Fibroblast of lung (primary cell): ENCODE measurements at regions not wholly inside any gene's neighbourhood (a gene's known extent, or its start where the extent isn't known, plus 50 kb on each side); places are given as distances from the start of the nearest gene placed in this dataset.

Source experiments
- EZH2 ChIP-seq: IDR thresholded peaks from 2 replicates; pipeline ENCODE4 v1.5.1; 2012; ENCODE audit warnings: low read length, control low read depth, mild to moderate bottlenecking; ENCODE audit errors: missing control alignments
- TF ChIP-seq, protein P1 (sequence below), 2 donors: IDR thresholded peaks in 1 of 2; conservative IDR thresholded peaks in 1 of 2; 1 replicate in 1 of 2; 2 replicates in 1 of 2; pipeline ENCODE4 v1.5.1; 2011 to 2012; ENCODE audit warnings: low read length in 2 of 2, control low read depth in 1 of 2, inconsistent platforms in 1 of 2, low read depth in 1 of 2, mild to moderate bottlenecking in 1 of 2

DNA sequence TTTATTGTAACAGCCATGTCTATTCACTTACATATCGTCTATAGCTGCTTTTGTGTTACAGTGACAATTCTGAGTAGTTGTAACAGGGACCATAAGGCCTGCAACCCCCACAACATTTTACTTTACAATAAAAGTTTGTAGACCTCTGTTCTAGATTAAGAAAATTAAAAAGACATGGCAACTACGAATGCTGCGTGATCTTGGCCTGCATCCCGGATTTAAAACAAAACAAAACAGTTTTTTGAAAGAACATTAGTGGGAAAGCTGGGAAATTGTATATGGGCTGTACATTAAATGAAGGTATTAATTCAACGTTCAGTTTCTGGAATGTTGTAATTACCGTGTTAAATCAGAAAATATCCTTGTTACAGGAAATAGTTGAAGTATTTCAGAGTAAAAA is 64.1 kb downstream of the RMI2 start:
- TF ChIP-seq EZH2: no peak
- TF ChIP-seq, protein P1, sequence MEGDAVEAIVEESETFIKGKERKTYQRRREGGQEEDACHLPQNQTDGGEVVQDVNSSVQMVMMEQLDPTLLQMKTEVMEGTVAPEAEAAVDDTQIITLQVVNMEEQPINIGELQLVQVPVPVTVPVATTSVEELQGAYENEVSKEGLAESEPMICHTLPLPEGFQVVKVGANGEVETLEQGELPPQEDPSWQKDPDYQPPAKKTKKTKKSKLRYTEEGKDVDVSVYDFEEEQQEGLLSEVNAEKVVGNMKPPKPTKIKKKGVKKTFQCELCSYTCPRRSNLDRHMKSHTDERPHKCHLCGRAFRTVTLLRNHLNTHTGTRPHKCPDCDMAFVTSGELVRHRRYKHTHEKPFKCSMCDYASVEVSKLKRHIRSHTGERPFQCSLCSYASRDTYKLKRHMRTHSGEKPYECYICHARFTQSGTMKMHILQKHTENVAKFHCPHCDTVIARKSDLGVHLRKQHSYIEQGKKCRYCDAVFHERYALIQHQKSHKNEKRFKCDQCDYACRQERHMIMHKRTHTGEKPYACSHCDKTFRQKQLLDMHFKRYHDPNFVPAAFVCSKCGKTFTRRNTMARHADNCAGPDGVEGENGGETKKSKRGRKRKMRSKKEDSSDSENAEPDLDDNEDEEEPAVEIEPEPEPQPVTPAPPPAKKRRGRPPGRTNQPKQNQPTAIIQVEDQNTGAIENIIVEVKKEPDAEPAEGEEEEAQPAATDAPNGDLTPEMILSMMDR (conservative IDR thresholded peaks at IDR 0.05 in 1 of 2, IDR thresholded peaks at IDR 0.05 in 1 of 2; ENCODE audit: low read depth in 1 of 2, low read length in 2 of 2): no peak
